LNCAP (cell line): ENCODE measurements at regions not wholly inside any gene's neighbourhood (a gene's known extent, or its start where the extent isn't known, plus 50 kb on each side); places are given as distances from the start of the nearest gene placed in this dataset.

Experiments
- CTCF ChIP-seq: fragments of 450-650 bp; IDR thresholded peaks from 2 replicates; pipeline ENCODE4 v1.5.1; 2017; ENCODE audit warnings: mild to moderate bottlenecking

- TF ChIP-seq CTCF, result no peak
These were observed 341.0 kb upstream of the GALNTL6 start for GRCh38 chr4:171472230-171472629.

GRCh38 chr4:171464499-171464898, 348.7 kb upstream of the GALNTL6 start:
- no peak for TF ChIP-seq CTCF

GRCh38 chr4:171461191-171461590, 352.0 kb upstream of the GALNTL6 start:
- TF ChIP-seq CTCF, result no peak

- TF ChIP-seq CTCF, result no peak
These were observed 364.2 kb upstream of the GALNTL6 start for GRCh38 chr4:171448919-171449481.

GRCh38 chr4:171448358-171448757, 364.8 kb upstream of the GALNTL6 start:
- TF ChIP-seq CTCF, result no peak

GRCh38 chr4:171441300-171441941, 371.8 kb upstream of the GALNTL6 start:
- TF ChIP-seq CTCF, result no peak

- TF ChIP-seq CTCF, result no peak
These were observed 379.5 kb upstream of the GALNTL6 start for GRCh38 chr4:171433674-171434073.

- no peak for TF ChIP-seq CTCF
These were observed 380.7 kb upstream of the GALNTL6 start for GRCh38 chr4:171432536-171432935.
